ENCODE measurements at regions not wholly inside any gene's neighbourhood (a gene's known extent, or its start where the extent isn't known, plus 50 kb on each side); places are given as distances from the start of the nearest gene placed in this dataset.

DNA sequence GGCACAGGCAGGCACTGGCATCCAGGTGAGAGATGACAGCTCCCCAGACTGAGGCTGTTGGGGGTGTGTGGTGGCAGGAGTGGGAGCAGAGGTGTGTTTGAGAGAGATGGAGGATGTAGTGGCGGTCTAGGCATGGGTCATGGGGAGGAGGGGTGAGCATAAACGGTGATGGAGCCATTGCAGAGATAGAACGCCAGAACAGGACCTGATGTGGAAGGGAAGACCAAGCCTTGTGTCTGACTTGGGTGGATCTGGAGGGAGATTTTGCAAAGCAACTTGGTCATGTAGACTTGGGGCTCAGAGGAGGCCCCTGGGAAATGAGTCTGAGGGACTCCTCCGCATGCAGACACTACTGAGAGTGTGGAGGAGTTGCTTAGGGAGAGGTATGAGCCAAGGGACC is 50.0 kb upstream of the CLDN5 start:
- Histone ChIP-seq H3K9me3 (no peaks in the 10 kb centered on the region), H3K27me3 (replicated peaks; ENCODE audit: insufficient read depth) (no peaks in the 10 kb centered on the region), H3K36me3 (no peaks in the 10 kb centered on the region), H3K4me1 (replicated peaks) (no peaks in the 10 kb centered on the region), H3K4me3 (no peak overlapping the region), H3K27ac (no peak overlapping the region)
- TF ChIP-seq POLR2AphosphoS5 (IDR thresholded peaks at IDR 0.05) (no peak), POLR2A (IDR thresholded peaks at IDR 0.05) (no peak)
- TF ChIP-seq, protein P1, sequence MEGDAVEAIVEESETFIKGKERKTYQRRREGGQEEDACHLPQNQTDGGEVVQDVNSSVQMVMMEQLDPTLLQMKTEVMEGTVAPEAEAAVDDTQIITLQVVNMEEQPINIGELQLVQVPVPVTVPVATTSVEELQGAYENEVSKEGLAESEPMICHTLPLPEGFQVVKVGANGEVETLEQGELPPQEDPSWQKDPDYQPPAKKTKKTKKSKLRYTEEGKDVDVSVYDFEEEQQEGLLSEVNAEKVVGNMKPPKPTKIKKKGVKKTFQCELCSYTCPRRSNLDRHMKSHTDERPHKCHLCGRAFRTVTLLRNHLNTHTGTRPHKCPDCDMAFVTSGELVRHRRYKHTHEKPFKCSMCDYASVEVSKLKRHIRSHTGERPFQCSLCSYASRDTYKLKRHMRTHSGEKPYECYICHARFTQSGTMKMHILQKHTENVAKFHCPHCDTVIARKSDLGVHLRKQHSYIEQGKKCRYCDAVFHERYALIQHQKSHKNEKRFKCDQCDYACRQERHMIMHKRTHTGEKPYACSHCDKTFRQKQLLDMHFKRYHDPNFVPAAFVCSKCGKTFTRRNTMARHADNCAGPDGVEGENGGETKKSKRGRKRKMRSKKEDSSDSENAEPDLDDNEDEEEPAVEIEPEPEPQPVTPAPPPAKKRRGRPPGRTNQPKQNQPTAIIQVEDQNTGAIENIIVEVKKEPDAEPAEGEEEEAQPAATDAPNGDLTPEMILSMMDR (IDR thresholded peaks at IDR 0.05) = no peak
- no peak for DNase-seq (ENCODE audit: low spot score)
- WGBS = 95% methylated on average over 4 of the region's 4 CpGs
- intact Hi-C loops (cut with DNase I) = no loop called here

DNA sequence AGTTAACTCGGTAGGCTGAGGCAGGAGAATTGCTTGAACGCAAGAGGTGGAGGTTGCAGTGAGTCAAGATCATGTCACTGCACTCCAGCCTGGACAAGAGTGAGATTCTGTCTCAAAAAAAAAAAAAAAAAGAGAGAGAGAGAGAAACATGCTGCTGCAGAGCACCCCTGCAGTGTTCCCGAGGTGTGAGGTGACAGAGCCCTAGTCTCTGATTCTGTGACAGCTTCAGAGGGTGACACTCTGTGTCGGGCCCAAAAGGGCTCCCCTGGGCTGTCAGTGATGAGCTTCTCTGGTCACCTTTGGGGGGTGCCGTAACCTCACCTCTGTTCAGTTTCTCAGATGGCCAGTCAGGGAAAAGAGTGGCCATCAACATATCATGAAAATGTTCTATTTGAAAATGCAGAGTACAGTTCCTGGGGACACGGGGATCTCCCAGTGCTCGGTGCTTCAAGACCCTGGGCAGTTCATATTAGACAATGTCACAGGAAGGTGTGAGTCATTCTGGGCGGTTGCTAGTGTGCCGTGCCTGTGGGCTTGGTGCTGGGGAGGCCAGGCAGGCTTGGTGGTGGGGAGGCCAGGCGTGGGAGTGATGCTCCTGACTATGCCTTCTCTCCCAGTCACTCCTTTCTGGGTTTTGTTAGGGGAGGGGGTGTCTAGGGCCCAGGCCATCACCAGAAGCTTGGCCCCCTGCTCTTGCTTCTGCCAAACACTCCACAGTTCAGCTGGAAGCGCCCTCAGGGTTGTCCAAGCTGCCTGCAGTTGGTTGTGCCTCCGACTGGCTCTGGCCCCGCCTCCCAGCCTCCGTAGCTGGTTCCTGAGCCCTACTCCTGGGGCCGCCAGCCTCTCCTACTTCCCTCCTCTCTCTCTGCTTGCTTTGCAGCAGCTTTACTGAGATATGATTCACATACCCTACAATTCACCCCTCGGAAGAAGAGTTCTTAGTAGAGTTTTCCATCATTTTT is 52.5 kb upstream of the CLDN5 start:
- Histone ChIP-seq H3K27me3 (replicated peaks; ENCODE audit: insufficient read depth) (no peaks in the 10 kb centered on the region), H3K4me3 (no peak overlapping the region), H3K27ac (no peak overlapping the region), H3K4me1 (replicated peaks) (no peaks in the 10 kb centered on the region), H3K9me3 (no peaks in the 10 kb centered on the region), H3K36me3 (no peaks in the 10 kb centered on the region)
- no peak for DNase-seq (ENCODE audit: low spot score)
- 60% methylated on average over 16 of the region's 16 CpGs for WGBS
- intact Hi-C loops (cut with DNase I) = no loop called here
- TF ChIP-seq POLR2A (IDR thresholded peaks at IDR 0.05) = no peak
- TF ChIP-seq, protein P1 (IDR thresholded peaks at IDR 0.05) = no peak
- TF ChIP-seq POLR2AphosphoS5 (IDR thresholded peaks at IDR 0.05) = no peak

DNA sequence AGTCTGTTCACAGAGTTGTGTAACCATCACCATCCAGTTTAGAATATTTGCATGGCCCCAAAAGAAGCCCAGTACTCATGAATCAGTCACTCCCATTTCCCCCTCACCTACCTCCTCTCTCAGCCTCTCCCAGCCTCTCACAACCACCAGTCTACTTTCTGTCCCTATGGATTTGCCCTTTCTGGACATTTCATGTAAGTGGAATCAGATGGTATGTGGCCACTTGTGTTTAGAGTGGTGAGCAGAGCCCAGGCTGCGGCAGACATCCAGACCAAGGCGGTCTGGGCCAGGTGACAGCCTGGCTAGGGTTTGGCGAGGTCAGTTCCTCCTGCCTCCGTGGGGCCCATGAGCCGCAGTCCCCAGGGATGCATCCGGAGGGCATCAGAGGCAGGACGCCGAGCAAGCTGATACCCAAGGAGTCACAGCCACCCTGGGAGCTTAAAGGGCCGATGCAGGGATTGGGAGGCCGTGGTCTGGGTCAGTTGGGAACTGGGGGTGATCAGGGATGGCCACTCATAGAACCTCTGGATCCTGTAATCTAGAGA is 53.3 kb upstream of the CLDN5 start:
- Histone ChIP-seq H3K4me1 (replicated peaks) (no peaks in the 10 kb centered on the region), H3K36me3 (no peaks in the 10 kb centered on the region), H3K9me3 (no peaks in the 10 kb centered on the region), H3K4me3 (no peak overlapping the region), H3K27me3 (replicated peaks; ENCODE audit: insufficient read depth) (no peaks in the 10 kb centered on the region), H3K27ac (no peak overlapping the region)
- TF ChIP-seq, protein P1 (IDR thresholded peaks at IDR 0.05) = no peak
- TF ChIP-seq POLR2AphosphoS5 (IDR thresholded peaks at IDR 0.05) (no peak), POLR2A (IDR thresholded peaks at IDR 0.05) (no peak)
- WGBS = 69% methylated on average over 10 of the region's 10 CpGs
- no peak for DNase-seq (ENCODE audit: low spot score)
- intact Hi-C loops (cut with DNase I) = no loop called here

DNA sequence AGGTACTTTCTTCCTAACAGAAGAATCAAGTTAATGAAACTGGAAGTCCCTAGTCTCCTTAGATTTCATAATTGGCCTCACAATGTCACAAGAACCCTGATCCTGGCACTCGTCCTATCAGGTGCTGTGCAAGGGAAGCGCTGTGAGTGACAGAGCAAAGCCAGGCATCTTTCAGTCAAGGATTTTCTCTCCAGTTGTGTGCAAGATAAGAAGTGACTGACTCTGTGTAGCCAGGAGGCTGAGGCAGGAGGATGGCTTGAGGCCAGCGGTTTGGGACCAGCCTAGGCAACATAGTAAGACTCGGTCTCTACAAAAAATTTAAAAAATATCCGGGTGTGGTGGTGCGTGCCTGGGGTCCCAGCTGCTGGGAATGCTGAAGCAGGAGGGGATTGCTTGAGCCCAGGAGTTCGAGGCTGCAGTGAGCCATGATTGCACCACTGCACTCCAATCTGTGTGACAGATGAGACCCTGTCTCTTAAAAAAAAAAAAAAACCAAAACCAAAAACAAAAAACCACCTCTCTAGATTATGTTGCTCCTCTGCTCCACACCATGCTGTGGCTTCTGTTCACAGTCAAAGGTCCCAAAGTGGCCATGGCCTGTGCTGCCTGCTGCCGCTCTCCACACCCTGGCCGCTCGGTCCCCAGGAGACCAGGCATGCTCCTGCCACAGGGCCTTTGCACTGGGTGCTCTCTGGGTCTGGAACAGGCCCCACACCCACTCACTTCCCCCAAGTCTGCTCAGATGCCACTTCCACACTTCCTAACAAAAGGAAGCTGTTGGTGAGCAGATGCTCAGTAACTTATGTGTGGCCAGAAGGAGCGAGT is 54.2 kb upstream of the CLDN5 start:
- TF ChIP-seq POLR2A (IDR thresholded peaks at IDR 0.05) (no peak), POLR2AphosphoS5 (IDR thresholded peaks at IDR 0.05) (no peak)
- TF ChIP-seq, protein P1 (IDR thresholded peaks at IDR 0.05) = no peak
- H3K27ac ChIP-seq = no peak overlapping the region
- WGBS = 91% methylated on average over 10 of the region's 11 CpGs
- DNase-seq (ENCODE audit: low spot score) = no peak
- H3K27me3 ChIP-seq (replicated peaks; ENCODE audit: insufficient read depth) = no peaks in the 10 kb centered on the region
- no peaks in the 10 kb centered on the region for H3K36me3 ChIP-seq
- no peaks in the 10 kb centered on the region for H3K9me3 ChIP-seq
- intact Hi-C loops (cut with DNase I) = no loop called here
- H3K4me3 ChIP-seq = no peak overlapping the region
- no peaks in the 10 kb centered on the region for H3K4me1 ChIP-seq (replicated peaks)
